NCI-H1417 (cell line): ENCODE measurements at regions not wholly inside any gene's neighbourhood (a gene's known extent, or its start where the extent isn't known, plus 50 kb on each side); places are given as distances from the start of the nearest gene placed in this dataset.

Source experiments
- DNase-seq, 3 experiments: peaks; one replicate each; lab custom pipeline; 2025; lab: John Stamatoyannopoulos, UW

- DNase-seq: no peak
Observed at GRCh38 chr6:28707387-28708282, 182.0 kb downstream of the GPX5 start.

- no peak for DNase-seq
Observed at GRCh38 chr6:28709478-28710349, 184.0 kb downstream of the GPX5 start.

DNA sequence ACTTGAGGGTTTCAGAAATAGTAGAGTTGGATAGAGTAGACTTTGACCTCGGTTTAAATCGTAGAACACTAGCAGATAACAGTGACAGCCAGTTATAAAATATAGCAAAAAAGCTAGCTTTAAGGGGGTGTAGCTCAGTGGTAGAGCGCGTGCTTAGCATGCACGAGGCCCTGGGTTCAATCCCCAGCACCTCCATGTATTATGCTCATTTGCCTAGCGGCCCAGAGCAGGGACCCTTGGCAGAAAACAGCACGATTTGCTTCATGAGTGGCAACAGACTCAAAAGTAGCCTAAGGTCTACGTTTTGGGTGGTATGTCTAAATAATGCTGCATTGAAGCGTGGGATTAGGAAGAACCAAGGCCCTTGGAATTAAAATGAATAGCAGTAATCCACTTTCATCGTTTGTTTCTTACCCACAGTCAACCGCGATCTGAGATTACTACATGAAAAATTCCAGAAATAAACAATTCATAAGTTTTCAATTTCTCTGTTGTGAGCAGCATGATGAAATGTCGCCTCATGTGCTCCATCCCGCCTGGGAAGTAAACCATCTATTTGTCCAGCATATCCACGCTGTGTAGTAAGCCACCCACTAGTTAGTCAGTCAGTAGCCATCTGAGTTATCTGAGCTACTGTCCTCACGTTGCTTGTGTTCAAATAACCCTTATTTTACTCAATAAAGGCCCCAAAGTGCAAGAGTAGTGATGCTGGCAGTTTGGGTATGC lies 184.9 kb downstream of the GPX5 start:
- DNase-seq: no peak

GRCh38 chr6:28711325-28711724 lies 185.6 kb downstream of the GPX5 start:
- no peak for DNase-seq

DNA sequence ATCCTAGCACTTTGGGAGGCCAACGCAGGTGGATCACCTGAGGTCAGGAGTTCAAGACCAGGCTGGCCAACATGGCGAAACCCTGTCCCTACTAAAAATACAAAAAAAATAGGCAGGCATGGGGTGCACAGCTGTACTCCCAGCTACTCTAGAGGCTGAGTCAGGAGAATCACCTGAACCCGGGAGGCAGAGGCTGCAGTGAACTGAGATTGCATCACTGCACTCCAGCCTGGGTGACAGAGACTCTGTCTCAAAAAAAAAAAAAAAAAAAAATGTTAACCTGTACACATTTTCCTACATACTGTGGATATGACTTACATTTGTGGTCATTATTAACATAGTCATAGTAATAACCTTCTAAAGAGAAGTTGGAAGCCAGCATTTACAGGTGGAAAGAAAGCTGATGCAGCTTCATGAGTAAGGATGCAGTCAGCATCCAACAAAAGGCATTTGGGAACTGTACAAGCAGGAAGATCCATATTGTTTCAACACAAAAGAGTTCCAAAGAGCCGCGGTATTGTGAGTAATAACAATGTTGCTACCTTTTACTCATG lies 186.2 kb downstream of the GPX5 start:
- DNase-seq: no peak

DNA sequence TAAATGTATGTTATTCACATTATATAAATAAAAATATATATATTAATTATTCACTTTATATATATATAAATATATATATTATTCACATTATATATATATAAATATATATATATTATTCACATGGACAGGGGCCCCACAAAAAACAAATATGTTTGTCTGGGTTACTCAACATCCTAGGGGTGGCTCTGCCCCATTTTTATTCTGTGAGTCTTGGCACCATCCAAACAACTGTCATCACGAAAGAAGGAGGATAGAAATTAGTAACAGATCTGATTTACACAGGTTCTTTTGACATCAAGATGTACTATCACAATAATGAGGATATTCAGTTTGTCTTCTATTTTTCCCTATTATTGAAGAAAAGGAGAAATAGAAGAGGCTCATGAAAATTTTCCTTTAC lies 187.3 kb downstream of the GPX5 start:
- DNase-seq: peak in 1 of 3 experiments; percentile 7

DNA sequence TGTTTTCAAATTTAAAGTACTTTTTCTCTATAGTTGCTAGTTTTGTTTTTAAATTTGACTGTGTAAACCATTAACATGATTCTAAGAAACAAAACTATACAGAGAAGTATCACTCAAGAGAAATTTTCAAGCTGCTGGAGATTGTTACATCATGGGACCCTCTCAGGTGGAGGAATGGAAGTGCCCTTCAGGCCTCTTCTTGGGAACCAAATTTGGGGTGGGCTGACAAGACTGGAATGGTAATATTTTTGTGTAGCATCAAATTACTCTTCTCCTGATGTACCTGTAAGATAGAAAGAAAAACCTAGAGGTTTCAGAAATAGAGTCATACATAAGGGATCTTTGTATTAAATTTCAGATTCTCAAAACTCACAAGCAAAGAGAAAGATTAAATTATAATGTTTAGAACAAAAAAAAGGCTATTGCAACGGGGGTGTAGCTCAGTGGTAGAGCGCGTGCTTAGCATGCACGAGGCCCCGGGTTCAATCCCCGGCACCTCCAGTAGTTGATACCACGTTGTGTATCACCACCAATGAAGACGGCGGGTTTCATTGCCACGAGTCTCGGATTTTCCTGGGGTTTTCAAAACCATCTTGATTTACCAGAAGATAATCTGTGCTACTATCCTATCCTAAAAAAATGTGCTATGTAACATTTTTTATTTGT lies 193.7 kb downstream of the GPX5 start:
- DNase-seq: no peak

GRCh38 chr6:28720357-28721231 lies 194.9 kb downstream of the GPX5 start:
- no peak for DNase-seq

DNA sequence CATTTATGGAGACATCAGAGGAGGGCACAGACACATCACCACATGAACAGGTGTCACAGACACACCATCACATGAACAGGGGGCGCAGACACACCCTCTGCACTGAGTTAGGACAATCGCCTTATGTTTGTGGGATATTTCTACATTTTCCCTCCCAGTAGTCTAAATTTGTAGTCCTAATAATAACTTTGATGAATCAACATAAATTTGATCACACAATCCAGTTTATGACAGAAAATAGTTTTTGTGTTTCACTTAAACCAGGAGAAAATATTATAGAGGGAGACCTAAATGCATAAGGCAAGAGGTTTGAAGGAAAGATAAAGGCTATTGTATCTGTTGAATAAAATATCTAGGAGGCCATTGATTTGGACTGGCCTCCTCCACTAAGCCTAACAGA lies 195.7 kb downstream of the GPX5 start:
- no peak for DNase-seq

GRCh38 chr6:28724395-28724794 lies 198.7 kb downstream of the GPX5 start:
- no peak for DNase-seq

GRCh38 chr6:28725274-28725809 lies 198.4 kb downstream of the TRIM27 start:
- DNase-seq: no peak

DNA sequence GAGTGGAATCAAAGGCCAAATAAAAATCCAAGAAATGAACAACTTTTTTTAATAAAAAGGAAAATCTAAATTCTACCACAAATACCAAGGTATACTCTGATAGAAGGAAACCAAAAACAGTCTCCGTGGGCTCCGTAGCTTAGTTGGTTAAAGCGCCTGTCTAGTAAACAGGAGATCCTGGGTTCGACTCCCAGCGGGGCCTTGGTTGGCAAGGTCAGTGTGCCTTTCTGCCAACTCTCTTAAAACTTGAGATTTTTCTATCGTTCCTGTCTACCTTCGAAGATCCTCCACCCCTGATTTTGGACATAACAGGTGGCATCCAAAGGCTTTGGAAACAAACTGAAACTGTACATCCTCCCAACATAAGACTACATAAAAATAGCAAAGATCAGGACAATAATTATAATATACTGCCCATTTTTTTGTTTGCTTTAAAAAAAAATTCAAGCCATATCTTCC lies 197.9 kb downstream of the TRIM27 start:
- DNase-seq: no peak

GRCh38 chr6:28726569-28727309 lies 197.0 kb downstream of the TRIM27 start:
- DNase-seq: no peak

DNA sequence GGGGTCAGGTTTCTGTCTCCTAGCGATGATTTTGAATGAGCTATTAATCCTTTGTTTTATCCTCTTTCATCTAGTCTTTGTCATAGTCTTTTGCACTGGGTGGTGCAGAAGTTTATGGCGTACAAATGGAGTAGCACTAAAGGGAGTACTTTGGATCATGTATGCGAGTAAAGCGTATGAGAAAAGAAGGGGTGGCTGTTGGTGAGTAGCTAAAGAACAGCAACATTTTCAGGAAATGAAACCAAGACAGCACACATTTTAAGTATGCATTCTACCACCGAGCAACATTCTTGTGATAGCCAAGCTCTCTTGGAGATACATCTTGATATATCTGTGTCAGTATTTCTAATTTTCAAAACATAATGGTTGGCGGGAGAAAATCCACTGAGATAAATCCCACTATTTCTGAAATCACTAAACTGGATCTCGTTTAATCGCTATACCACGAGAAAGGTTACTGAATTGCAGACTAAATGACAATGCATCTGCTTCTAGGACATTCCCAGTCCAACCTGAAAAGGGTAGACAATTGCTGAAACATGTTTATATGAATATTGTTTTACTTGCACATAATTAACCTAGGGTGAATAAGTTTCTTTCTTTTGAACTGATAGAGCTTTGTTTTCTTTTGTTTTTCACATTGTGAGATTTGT lies 196.1 kb downstream of the TRIM27 start:
- DNase-seq: no peak

- DNase-seq: no peak
Observed at GRCh38 chr6:28729501-28730402, 194.0 kb downstream of the TRIM27 start.

- DNase-seq: no peak
Observed at GRCh38 chr6:28732052-28732451, 191.7 kb downstream of the TRIM27 start.

DNA sequence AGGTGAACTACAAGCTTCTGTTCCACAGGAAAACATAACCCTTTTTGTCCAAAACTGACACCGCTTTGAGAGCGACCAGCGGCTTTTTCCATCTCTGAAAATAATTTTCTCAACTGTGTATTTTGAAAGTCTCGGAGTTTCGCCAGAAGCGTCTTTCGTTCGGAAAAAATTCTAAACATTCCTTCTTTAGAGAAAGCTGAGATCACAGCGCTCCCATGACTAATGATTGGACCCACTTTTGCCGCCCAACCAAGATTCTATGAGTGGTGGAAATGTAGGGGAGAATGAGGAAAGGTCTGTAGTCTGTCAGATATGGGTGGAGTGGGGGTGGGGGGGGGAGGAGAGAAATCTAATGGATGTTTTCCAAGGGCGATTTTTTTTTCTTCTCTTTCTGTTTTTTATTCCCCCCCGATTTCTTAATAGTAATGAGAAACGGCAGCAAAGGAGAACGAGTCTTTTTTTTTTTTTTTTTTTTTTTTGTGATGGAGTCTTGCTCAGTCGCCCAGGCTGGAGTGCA lies 189.3 kb downstream of the TRIM27 start:
- no peak for DNase-seq
